Right atrium auricular region (tissue), 2 donors: ENCODE measurements at regions not wholly inside any gene's neighbourhood (a gene's known extent, or its start where the extent isn't known, plus 50 kb on each side); places are given as distances from the start of the nearest gene placed in this dataset.

Source experiments
- DNase-seq: peaks from one replicate; pipeline ENCODE4 v3.0.0-alpha.2; 2019; ENCODE audit warnings: low spot score
- H3K27ac ChIP-seq, 2 donors: fragments of 200-600 bp; sonication (generic); 1 replicate in 1 of 2; 2 replicates in 1 of 2; pipeline ENCODE4 v1.5.1; 2016 to 2019
- H3K27me3 ChIP-seq, 2 donors: fragments of 200-600 bp; sonication (generic); one replicate each; pipeline versions ENCODE4 v1.5.1 to v1.6.0; 2017 to 2019
- H3K36me3 ChIP-seq: fragments of 200-600 bp; sonication (generic); one replicate; pipeline ENCODE4 v1.5.1; 2016
- H3K4me1 ChIP-seq, 2 donors: fragments of 200-600 bp; sonication (generic); one replicate each; pipeline versions ENCODE4 v1.5.1 to v1.6.0; 2017 to 2019
- H3K4me3 ChIP-seq, 2 donors: fragments of 200-600 bp; sonication (generic); 1 replicate in 1 of 2; 2 replicates in 1 of 2; pipeline ENCODE4 v1.5.1; 2017 to 2019; ENCODE audit warnings: mild to moderate bottlenecking in 1 of 2, moderate library complexity in 1 of 2
- H3K9me3 ChIP-seq, 2 donors: fragments of 200-600 bp; sonication (generic); one replicate each; pipeline ENCODE4 v1.5.1; 2019
- CTCF ChIP-seq, 2 donors: fragments of 200-600 bp; sonication (generic); IDR thresholded peaks; one replicate each; pipeline ENCODE4 v1.5.1; 2019; ENCODE audit warnings: antibody characterized with exemption in 2 of 2

- DNase-seq = no peak
- no peak for TF ChIP-seq CTCF (IDR thresholded peaks at IDR 0.05)
- no peaks in the 10 kb centered on the region for H3K27me3 ChIP-seq
- no peaks in the 10 kb centered on the region for H3K4me1 ChIP-seq
- no peak overlapping the region for H3K4me3 ChIP-seq
- H3K36me3 ChIP-seq = no peaks in the 10 kb centered on the region
- no peak overlapping the region for H3K27ac ChIP-seq
- H3K9me3 ChIP-seq = no peaks in the 10 kb centered on the region
Measured at GRCh38 chr17:63325808-63326207, 120.3 kb downstream of the CYB561 start.

GRCh38 chr17:63329876-63330275 lies 116.2 kb downstream of the CYB561 start:
- DNase-seq = no peak
- no peak overlapping the region for H3K4me3 ChIP-seq
- no peaks in the 10 kb centered on the region for H3K4me1 ChIP-seq
- no peaks in the 10 kb centered on the region for H3K9me3 ChIP-seq
- no peak for TF ChIP-seq CTCF (IDR thresholded peaks at IDR 0.05)
- no peaks in the 10 kb centered on the region for H3K27me3 ChIP-seq
- no peaks in the 10 kb centered on the region for H3K36me3 ChIP-seq
- H3K27ac ChIP-seq = no peak overlapping the region

- no peak for TF ChIP-seq CTCF (IDR thresholded peaks at IDR 0.05)
- no peaks in the 10 kb centered on the region for H3K9me3 ChIP-seq
- H3K4me3 ChIP-seq = no peak overlapping the region
- H3K27ac ChIP-seq = no peak overlapping the region
- no peaks in the 10 kb centered on the region for H3K36me3 ChIP-seq
- no peak for DNase-seq
- H3K27me3 ChIP-seq = no peaks in the 10 kb centered on the region
- no peaks in the 10 kb centered on the region for H3K4me1 ChIP-seq
Measured at GRCh38 chr17:63331301-63332061, 114.6 kb downstream of the CYB561 start.

- Histone ChIP-seq H3K27me3 (no peaks in the 10 kb centered on the region), H3K36me3 (no peaks in the 10 kb centered on the region), H3K4me3 (no peak overlapping the region), H3K4me1 (no peaks in the 10 kb centered on the region), H3K9me3 (no peaks in the 10 kb centered on the region), H3K27ac (no peak overlapping the region)
- DNase-seq = no peak
- no peak for TF ChIP-seq CTCF (IDR thresholded peaks at IDR 0.05)
Measured at GRCh38 chr17:63332286-63332685, 113.8 kb downstream of the CYB561 start.

- no peaks in the 10 kb centered on the region for H3K4me1 ChIP-seq
- no peak for TF ChIP-seq CTCF (IDR thresholded peaks at IDR 0.05)
- no peaks in the 10 kb centered on the region for H3K36me3 ChIP-seq
- H3K27ac ChIP-seq = no peak overlapping the region
- DNase-seq = no peak
- no peaks in the 10 kb centered on the region for H3K27me3 ChIP-seq
- no peaks in the 10 kb centered on the region for H3K9me3 ChIP-seq
- H3K4me3 ChIP-seq = no peak overlapping the region
Measured at GRCh38 chr17:63333869-63334268, 112.2 kb downstream of the CYB561 start.

- H3K27ac ChIP-seq = peak overlapping the region; percentile 6 to 40
- no peaks in the 10 kb centered on the region for H3K4me1 ChIP-seq
- H3K27me3 ChIP-seq = no peaks in the 10 kb centered on the region
- no peaks in the 10 kb centered on the region for H3K36me3 ChIP-seq
- no peak for DNase-seq
- H3K9me3 ChIP-seq = no peaks in the 10 kb centered on the region
- no peak for TF ChIP-seq CTCF (IDR thresholded peaks at IDR 0.05)
- H3K4me3 ChIP-seq = no peak overlapping the region
Measured at GRCh38 chr17:63335831-63336230, 110.3 kb downstream of the CYB561 start.
